ENCODE measurements at regions not wholly inside any gene's neighbourhood (a gene's known extent, or its start where the extent isn't known, plus 50 kb on each side); places are given as distances from the start of the nearest gene placed in this dataset.

- Histone ChIP-seq H2AFZ (ENCODE audit: insufficient read depth, low read depth, low read length, poor library complexity, severe bottlenecking) (no peak overlapping the region), H3K36me3 (replicated peaks in 1 of 2; ENCODE audit: control insufficient read depth in 1 of 2, insufficient read depth in 2 of 2, low read length in 2 of 2) (no peaks in the 10 kb centered on the region), H3K79me2 (ENCODE audit: insufficient read depth, low read length) (no peaks in the 10 kb centered on the region), H3K4me1 (ENCODE audit: control insufficient read depth in 1 of 2, insufficient read depth in 2 of 2, low read length in 2 of 2) (peaks cover 67 to 73% of the 10 kb centered on the region in 2 donors), H3K9me3 (replicated peaks in 1 of 2; ENCODE audit: control insufficient read depth in 1 of 2, insufficient read depth in 1 of 2, low read length in 2 of 2) (no peaks in the 10 kb centered on the region), H4K20me1 (ENCODE audit: insufficient read depth, low read length) (no peaks in the 10 kb centered on the region), H3K9ac (ENCODE audit: insufficient read depth, low read length, poor library complexity, severe bottlenecking) (no peak overlapping the region), H3K27me3 (ENCODE audit: control insufficient read depth in 2 of 2, insufficient read depth in 2 of 2, low read length in 2 of 2) (no peaks in the 10 kb centered on the region), H3K27ac (ENCODE audit: low read depth in 1 of 2, low read length in 2 of 2) (peak overlapping the region in 1 of 2 donors; percentile 92), H3K4me2 (replicated peaks; ENCODE audit: extremely low read depth, low read length, poor library complexity, severe bottlenecking) (no peak overlapping the region), H3K4me3 (replicated peaks in 1 of 3; ENCODE audit: low read depth in 2 of 3, low read length in 3 of 3) (no peak overlapping the region)
- Mint-ChIP-seq H3K27ac (peak overlapping the region; percentile 96 to 98 (median 97)), H3K4me3 (no peak overlapping the region), H3K36me3 (peaks cover 0 to 2% of the 10 kb centered on the region in 2 donors), H3K27me3 (ENCODE audit: low read depth in 3 of 3) (peaks cover 2 to 7% (median 4%) of the 10 kb centered on the region in 3 donors), H3K9me3 (peaks cover 0 to 3% (median 0%) of the 10 kb centered on the region in 7 donors), H3K4me1 (peaks cover 81% of the 10 kb centered on the region)
- no CpG with 5 or more reads among the region's 2 CpGs for WGBS (ENCODE audit: insufficient coverage)
- TF ChIP-seq, protein P1, sequence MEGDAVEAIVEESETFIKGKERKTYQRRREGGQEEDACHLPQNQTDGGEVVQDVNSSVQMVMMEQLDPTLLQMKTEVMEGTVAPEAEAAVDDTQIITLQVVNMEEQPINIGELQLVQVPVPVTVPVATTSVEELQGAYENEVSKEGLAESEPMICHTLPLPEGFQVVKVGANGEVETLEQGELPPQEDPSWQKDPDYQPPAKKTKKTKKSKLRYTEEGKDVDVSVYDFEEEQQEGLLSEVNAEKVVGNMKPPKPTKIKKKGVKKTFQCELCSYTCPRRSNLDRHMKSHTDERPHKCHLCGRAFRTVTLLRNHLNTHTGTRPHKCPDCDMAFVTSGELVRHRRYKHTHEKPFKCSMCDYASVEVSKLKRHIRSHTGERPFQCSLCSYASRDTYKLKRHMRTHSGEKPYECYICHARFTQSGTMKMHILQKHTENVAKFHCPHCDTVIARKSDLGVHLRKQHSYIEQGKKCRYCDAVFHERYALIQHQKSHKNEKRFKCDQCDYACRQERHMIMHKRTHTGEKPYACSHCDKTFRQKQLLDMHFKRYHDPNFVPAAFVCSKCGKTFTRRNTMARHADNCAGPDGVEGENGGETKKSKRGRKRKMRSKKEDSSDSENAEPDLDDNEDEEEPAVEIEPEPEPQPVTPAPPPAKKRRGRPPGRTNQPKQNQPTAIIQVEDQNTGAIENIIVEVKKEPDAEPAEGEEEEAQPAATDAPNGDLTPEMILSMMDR (IDR thresholded peaks at IDR 0.05): no peak
- no peak for DNase-seq
- intact Hi-C loops (cut with micrococcal nuclease): loop anchor here (5.0 to 10.0 kb wide), 4 partner anchors 65 to 297 kb away; no protein-coding TSS in a partner anchor
These were observed 487.0 kb upstream of the PROK2 start for GRCh38 chr3:72271923-72272322.

DNA sequence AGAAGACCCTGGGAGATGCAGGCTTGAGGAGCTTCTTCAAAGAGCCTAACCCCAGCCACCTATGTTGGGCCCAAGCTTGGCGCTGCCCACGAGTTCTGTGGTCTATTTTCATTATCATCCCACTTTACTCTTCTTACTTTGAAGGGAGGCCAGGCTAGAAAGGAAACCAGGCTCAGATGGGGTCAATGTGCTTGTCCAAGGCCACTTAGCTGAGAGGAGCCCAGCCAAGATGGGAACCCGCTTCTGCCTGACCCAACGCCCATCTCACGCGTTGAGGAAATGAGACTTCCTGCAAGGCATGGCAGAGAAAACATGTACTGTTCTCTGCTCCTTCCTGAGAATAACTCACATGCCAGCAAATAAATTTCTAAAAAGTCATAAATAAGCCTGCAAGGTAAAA lies 486.3 kb upstream of the PROK2 start:
- peak; percentile 49 to 60 (median 60) for DNase-seq
- H3K27ac ChIP-seq (ENCODE audit: low read depth in 1 of 2, low read length in 2 of 2): peak overlapping the region; percentile 75 to 92
- peak overlapping the region; percentile 40 for H3K4me2 ChIP-seq (replicated peaks; ENCODE audit: extremely low read depth, low read length, poor library complexity, severe bottlenecking)
- no peaks in the 10 kb centered on the region for H3K9me3 ChIP-seq (replicated peaks in 1 of 2; ENCODE audit: control insufficient read depth in 1 of 2, insufficient read depth in 1 of 2, low read length in 2 of 2)
- H4K20me1 ChIP-seq (ENCODE audit: insufficient read depth, low read length): no peaks in the 10 kb centered on the region
- H3K36me3 Mint-ChIP-seq: peaks cover 0 to 2% of the 10 kb centered on the region in 2 donors
- H3K4me1 ChIP-seq (ENCODE audit: control insufficient read depth in 1 of 2, insufficient read depth in 2 of 2, low read length in 2 of 2): peaks cover 67 to 73% of the 10 kb centered on the region in 2 donors
- WGBS (ENCODE audit: insufficient coverage): 0% methylated on average over 4 of the region's 6 CpGs
- peaks cover 0 to 3% (median 0%) of the 10 kb centered on the region in 7 donors for H3K9me3 Mint-ChIP-seq
- H3K27ac Mint-ChIP-seq: peak overlapping the region; percentile 96 to 98 (median 97)
- peak overlapping the region in 1 of 3 experiments; percentile 22 for H3K4me3 ChIP-seq (replicated peaks in 1 of 3; ENCODE audit: low read depth in 2 of 3, low read length in 3 of 3)
- H2AFZ ChIP-seq (ENCODE audit: insufficient read depth, low read depth, low read length, poor library complexity, severe bottlenecking): peak overlapping the region; percentile 41
- H3K4me3 Mint-ChIP-seq: peak overlapping the region in 1 of 2 donors; percentile 18
- no peaks in the 10 kb centered on the region for H3K36me3 ChIP-seq (replicated peaks in 1 of 2; ENCODE audit: control insufficient read depth in 1 of 2, insufficient read depth in 2 of 2, low read length in 2 of 2)
- H3K27me3 Mint-ChIP-seq (ENCODE audit: low read depth in 3 of 3): peaks cover 0 to 9% (median 4%) of the 10 kb centered on the region in 3 donors
- H3K27me3 ChIP-seq (ENCODE audit: control insufficient read depth in 2 of 2, insufficient read depth in 2 of 2, low read length in 2 of 2): no peaks in the 10 kb centered on the region
- H3K4me1 Mint-ChIP-seq: peaks cover 82% of the 10 kb centered on the region
- H3K79me2 ChIP-seq (ENCODE audit: insufficient read depth, low read length): no peaks in the 10 kb centered on the region
- TF ChIP-seq, protein P1 (IDR thresholded peaks at IDR 0.05): no peak
- intact Hi-C loops (cut with micrococcal nuclease): loop anchor here (5.0 to 10.0 kb wide), 4 partner anchors 66 to 296 kb away; no protein-coding TSS in a partner anchor
- no peak overlapping the region for H3K9ac ChIP-seq (ENCODE audit: insufficient read depth, low read length, poor library complexity, severe bottlenecking)
